ENCODE measurements at regions not wholly inside any gene's neighbourhood (a gene's known extent, or its start where the extent isn't known, plus 50 kb on each side); places are given as distances from the start of the nearest gene placed in this dataset.

GRCh38 chr14:101352567-101352966 is 208.7 kb upstream of the DIO3 start:
- DNase-seq (ENCODE audit: low read depth in 2 of 2), result no peak

- no peak for DNase-seq (ENCODE audit: low read depth in 2 of 2)
Observed at GRCh38 chr14:101353422-101353821, 207.9 kb upstream of the DIO3 start.

DNA sequence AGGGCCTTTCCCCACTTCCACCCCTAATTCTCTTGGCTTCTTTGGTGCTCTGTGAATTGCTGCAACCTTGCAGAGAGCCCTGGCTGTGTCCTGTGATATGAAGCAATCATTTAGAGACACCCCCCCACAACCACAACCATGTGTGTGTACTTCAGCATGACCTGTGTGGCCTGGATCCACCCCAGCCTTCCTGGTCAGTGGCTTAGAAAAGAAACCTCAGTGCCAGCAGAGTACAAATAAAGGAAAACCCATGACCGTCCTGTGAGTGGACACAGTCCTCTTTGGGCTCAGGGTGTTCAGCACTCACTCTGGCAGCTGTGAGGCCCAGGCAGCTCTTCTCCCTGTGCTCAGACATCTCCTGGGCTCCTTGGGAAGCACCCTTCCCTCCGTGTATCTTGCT is 206.6 kb upstream of the DIO3 start:
- DNase-seq (ENCODE audit: low read depth in 2 of 2), result no peak

DNA sequence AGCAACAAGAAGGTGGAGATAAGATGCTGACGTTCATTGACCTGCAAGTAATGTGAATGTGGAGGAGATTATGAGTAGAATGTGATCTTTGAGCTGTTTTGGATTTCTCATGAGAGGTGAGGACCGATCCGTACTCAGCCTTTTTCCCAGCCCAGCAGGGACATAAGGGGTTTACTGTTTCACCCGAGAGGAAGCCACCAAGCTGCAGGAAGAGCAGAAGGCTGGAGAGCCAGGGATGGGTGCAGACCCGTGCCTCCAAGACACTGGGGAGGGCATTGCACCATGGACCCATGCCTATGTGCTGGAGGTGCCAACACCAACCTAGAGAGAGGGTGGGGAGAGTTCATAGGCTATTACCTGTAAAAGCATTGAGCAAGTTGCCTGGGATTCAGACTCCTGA is 206.0 kb upstream of the DIO3 start:
- DNase-seq (ENCODE audit: low read depth in 2 of 2), result no peak

DNA sequence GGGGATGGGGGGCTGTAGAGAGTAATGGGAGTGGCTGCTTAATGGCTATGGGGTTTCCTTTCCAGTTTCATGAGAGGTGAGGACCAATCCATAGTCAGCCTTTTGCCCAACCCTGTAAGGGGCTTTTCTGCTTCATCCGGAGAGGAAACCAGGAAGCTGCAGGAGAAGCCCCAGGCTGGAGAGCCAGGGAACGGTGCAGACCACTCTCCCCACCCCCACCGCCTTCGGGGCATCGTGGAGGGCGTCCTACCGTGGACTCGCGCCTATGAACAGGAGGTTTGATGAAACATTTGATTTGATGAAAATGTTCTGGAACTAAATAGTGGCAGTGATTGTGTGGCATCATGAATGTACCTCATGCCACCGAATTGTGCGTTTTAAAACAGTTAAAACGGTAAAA is 204.3 kb upstream of the DIO3 start:
- no peak for DNase-seq (ENCODE audit: low read depth in 2 of 2)

DNA sequence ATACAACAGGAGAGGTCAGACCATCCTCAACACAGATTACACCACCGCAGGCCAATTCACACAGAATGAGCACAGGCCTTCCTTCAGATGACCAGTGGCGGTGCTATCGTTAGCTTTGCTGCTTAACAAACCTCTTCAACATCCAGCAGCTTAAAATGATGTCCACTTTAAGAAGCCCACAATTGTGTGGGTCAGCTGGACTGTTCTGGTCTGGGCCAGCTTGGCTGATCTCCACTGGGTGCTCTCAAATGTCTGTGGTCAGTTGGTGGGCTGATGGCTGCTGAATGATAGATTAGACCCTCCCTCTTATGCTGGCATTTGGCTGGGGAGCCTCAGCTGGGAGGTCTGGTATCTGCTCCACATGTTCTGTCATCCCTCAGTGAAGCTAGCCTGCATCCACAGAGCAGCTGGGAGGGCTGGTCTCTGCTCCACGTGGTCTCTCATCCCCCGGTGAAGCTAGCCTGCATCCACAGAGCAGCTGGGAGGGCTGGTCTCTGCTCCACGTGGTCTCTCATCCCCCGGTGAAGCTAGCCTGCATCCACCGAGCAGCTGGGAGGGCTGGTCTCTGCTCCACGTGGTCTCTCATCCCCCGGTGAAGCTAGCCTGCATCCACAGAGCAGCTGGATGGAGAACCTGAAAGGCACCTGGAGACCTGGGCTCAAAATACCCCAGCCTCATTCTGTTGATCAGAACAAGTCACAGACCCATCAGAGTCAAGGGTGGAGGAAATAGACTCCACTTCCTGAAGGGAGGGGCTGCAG is 203.6 kb upstream of the DIO3 start:
- no peak for DNase-seq (ENCODE audit: low read depth in 2 of 2)

- DNase-seq (ENCODE audit: low read depth in 2 of 2), result no peak
Observed at GRCh38 chr14:101358320-101359125, 202.8 kb upstream of the DIO3 start.

GRCh38 chr14:101359221-101360053 is 201.9 kb upstream of the DIO3 start:
- DNase-seq (ENCODE audit: low read depth in 2 of 2), result no peak

- no peak for DNase-seq (ENCODE audit: low read depth in 2 of 2)
Observed at GRCh38 chr14:101360054-101360911, 201.0 kb upstream of the DIO3 start.

- DNase-seq (ENCODE audit: low read depth in 2 of 2), result no peak
Observed at GRCh38 chr14:101361044-101361443, 200.3 kb upstream of the DIO3 start.

GRCh38 chr14:101361451-101362433 is 199.6 kb upstream of the DIO3 start:
- no peak for DNase-seq (ENCODE audit: low read depth in 2 of 2)

DNA sequence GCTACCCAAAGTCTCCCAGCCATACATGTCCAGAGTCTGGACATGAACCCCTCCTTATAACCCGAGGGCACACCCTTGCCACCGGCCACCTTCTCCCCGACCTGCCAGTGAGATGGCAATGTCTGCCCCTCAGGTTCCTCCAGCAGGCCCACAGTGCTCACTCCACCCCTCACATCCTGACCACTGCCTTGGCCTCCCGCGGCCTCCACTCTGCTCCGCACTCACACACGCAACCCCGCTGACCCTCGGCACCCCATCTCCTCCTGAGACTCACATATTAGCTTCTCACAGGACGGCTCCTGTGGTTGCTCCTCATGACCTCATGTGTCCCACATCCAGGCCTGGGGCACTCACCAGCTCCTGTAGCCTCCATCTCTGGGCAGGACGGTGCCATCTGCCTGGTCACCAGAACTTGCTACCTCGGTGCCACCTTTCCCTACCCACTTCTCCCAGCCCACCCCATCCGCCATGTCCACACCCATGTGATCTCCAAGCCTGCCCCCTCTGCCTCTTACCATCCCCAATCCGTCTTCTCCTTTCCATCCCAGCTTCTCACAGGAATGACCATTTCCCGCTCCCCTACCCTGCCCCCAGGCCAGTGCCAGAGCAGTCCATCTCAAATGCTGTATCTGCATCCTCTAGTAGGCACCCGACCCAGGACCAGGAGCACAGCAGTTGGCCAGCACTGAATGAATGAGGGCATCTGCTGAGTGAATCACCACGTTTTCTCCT is 198.6 kb upstream of the DIO3 start:
- no peak for DNase-seq (ENCODE audit: low read depth in 2 of 2)

DNA sequence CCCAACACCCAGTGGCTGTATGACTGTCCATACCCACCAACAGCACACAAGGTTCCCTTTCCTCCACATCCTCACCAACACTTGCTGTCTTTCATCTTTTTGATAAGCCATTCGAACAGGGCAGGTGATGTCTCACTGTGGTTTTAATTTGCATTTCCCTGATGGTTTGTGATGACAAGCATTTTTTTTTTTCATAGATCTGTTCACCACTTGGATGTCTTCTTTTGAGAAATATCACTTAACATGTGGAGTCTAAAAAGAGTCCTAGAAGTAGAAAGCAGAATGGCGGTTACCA is 198.1 kb upstream of the DIO3 start:
- no peak for DNase-seq (ENCODE audit: low read depth in 2 of 2)

DNA sequence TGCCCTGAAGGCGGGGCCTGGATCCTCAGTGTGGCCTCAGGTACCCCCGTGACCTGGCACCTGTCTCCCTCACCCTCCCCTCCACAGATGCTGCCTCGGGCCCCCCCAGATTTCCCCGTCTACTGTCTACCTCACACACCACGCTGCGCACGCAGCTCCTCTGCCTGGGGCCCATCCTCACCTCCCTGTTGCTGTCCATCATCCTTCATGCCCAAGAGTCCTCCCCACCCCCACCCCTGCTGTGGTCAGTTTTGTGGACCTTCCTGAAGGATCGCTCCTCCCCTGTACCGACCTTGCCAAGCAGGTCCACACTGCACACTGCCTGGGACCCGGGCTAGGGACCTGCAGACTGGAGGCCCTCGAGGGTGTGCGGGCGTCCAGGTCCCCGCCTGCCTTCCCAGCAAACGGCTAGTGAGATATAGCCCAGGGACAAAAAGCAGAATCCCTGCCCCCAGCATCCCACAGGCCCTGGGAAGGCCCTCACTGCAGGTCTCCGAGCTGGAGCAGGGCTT is 197.4 kb upstream of the DIO3 start:
- DNase-seq (ENCODE audit: low read depth in 2 of 2), result no peak

DNA sequence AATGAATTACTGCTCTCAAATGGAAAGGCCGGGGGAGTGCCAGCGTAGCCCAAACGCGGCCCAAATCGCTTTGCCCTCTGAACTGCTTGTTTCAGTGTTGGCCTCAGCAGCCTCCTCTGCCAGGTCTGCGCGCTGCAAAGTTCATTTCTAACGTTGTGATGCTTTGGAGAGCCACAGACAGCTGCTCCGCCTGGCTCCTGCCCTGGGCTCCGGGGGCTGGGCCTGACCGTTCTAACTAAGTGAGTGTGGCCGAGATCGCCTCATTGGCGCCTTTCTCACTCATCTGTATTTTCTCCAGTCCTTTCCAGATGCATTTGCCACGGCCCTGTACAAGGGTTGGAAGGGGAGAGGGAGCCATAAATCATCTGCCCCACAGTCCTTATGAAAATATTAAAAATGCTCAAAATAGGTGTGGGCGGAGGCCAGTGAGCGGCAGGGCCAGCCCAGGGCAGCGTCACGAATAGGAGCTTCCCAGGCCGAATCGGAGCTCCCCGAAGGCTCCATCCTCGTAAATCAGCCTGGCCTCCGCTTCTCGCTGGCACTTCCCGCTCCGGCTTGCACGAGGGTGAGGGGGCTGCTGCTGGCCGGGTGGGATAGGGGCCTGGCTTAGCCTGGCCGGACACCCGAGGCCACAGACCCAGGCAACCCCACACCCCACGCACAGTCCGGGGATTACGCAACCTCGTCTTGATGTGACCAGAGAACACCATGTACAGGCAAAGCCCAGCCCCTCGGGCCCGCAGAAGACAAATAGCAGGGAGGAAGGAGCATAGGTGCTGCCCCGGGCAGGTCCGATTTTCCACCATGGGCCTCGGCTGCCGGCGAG is 196.6 kb upstream of the DIO3 start:
- no peak for DNase-seq (ENCODE audit: low read depth in 2 of 2)

DNA sequence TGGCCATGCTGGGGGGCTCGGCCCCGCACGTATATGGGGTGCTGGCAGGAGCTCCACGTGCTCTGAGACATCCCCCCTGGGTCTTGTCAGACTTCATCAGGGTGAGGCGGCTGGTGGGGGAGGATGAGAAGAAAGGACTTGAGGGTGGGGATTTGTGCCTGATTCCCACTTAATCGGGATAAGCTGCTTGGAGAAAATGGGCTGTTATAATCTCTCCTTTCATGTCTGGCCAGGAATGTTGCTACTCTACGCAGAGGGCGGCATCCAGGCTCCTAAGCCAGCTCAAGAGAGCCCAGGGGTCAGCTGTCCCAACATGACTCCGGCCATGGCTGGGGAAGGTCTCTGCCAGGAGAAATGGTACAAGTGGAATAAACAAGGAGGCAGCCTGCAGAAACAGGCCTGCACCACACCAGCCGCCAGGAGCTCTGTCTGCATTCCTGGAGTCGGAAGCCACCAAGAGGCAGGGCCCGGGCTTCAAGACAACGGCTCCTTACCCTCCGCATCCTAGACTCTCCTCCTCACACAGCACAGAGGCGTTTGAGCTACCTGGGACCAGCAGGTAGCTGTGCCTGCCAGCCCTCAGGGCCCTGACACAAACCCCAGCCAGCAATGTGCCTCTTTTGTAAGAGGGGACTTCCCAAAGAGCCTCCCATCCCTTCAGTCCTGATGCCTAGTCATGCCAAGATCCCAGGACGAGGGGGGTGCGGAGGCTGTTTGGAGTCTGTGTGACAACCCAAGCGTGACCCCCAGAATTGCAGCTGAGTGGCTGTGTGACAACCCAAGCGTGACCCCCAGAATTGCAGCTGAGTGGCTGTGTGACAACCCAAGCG is 195.8 kb upstream of the DIO3 start:
- DNase-seq (ENCODE audit: low read depth in 2 of 2), result no peak

DNA sequence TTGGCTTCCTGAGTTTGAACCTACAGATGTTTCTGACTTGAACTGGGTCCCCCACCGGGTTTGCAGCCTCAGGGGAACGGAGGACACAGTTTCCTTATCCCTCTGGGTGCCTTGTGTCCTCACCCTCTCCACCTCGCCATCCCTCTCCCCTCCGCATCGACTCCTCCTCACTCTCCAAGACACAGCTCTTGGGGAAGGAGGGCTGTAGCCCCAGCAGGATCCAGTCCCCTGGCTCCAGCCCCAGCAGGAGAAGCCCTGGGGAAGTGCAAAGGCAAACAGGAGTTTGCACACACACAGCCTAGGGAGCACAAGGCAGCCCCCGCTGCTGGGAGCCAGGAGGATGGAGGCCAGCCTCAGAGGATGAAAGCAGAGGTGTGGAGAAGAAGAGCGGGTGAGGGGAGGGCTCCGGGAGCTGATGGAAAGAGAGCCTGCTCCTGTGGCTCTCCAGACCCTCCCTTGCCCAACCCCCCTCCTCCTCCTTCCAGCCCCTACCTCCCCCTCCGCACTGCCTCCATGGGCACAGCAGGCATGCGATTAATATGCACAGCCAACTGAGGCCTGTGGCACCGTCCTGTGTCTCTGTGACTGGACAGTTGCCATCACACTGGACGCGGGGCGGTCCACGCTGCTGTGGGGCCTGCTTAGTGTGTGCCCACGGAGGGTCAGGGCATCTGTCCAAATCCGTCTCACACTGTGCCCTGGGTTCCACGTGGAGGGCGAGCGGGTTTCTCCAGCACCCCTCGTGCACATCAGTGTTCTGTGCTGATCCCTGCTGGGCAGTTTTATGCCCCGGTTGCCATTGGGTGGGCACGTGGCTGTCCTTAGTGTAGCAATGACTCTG is 193.7 kb upstream of the DIO3 start:
- DNase-seq (ENCODE audit: low read depth in 2 of 2), result no peak
